HuH-7 (cell line): ENCODE measurements at regions not wholly inside any gene's neighbourhood (a gene's known extent, or its start where the extent isn't known, plus 50 kb on each side); places are given as distances from the start of the nearest gene placed in this dataset.

Experiments
- DNase-seq: peaks from one replicate; pipeline ENCODE4 v3.0.0; 2011; ENCODE audit warnings: low spot score

DNA sequence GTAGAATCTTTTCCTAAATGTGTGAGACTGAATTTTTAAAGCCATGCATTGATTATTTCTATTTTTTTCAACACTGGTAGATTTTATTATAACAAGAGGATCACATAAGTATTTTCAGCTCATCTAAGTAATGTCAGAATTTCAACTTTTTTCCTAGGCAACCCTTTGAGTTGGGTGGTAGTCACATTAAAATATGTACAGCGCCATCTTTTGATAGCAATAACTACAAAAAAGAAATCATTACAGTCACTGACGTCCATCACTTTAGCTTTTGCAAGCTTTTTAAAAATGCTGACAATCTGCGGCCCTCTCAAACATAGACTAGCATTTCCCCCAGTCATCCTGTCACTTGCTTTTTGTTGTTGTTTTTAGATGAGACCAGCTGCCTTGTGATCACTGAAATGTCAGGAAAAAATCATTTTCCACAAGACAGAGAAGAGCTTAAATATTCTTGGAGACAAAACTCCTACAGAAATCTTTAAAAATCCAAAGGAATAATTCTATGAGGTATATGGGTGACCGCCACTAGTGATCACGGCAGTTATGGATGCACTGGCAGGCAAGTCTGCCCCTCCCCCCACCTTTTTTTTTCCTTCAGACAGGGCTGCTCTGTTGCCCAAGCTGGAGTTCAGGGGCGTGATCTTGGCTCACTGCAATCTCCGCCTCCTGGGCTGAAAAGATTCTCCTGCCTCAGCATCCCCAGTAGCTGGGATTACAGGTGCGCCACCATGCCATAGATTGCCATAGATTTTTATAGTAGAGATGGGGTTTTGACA, 384.0 kb upstream of the KCNMB2 start:
- no peak for DNase-seq

DNA sequence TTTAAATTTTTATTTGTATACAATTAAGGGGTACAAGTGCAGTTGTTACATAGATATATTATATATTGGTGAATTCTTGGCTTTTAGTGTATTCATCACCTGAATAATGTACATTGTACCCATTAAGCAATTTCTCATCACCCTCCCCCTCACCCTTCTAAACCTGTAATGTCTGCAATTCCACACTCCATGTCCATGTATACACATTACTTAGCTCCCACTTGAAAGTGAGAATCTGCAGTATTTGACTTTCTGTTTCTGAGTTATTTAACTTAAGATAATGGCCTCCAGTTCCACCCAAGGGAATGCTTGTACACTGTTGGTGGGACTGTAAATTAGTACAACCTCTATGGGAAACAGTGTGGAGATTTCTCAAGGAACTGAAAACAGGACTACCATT, 383.2 kb upstream of the KCNMB2 start:
- DNase-seq, result no peak

DNA sequence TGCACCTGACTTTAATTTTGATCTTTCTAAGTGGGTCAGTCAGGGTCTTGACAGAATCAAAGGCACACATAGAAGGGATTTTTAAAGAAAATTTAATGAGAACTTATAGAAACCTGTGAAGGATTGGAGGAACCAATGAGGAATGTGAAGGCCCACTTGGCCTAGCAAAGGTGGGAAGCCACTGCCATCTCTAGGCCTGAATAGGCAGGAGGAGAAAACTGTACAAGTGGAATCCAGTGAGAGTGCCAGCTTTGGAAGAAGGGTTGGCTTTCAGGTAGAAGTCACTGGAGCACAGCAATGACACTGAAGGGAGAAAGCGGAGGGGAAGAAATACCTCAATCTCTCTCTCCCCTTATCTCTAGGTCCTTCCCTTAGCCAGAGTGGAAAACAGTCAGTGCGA, 380.7 kb upstream of the KCNMB2 start:
- DNase-seq, result no peak

DNA sequence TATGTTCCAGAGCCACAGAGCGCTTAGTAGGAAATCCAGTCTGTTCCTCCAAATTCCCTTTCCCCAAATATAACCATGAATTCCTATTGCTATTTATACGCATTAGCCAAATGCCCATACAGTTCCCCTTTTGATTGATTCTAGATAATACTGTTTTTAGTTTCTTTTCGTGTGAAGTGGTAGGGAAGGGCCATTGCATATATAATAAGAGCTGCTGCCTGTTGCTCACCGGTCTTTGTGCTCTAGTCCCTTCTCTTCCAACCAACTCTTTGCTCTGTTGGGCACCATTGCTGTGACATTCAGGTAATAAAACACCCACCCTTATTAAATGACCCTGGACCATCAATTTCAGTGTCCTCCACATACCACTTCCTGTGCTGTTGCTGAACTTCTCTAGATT, 379.9 kb upstream of the KCNMB2 start:
- DNase-seq, result no peak

DNA sequence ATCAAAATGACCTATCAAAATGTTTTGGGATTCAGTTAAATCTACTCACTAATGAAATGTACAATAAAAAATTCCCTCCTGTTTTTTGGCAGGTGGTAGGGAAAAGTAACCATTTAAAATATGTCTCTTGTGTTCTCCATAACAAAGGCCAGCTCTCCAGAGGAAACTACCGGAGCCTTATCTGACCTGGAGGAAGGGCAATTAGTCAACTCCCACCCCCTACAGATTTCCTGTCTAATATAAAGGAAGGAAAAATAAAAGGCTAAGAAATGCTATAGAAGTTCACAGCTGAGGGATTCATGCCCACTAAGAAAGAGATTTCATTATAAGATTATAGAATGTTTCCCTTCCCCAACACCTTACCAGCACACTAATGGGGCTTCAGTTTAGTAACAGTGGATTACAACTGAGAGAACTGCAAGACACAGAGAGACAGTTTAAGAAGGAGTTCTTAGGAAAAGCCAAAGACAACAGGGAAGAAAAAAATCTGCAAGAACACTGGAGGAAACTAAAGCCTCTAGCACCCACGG, 376.5 kb upstream of the KCNMB2 start:
- no peak for DNase-seq

DNA sequence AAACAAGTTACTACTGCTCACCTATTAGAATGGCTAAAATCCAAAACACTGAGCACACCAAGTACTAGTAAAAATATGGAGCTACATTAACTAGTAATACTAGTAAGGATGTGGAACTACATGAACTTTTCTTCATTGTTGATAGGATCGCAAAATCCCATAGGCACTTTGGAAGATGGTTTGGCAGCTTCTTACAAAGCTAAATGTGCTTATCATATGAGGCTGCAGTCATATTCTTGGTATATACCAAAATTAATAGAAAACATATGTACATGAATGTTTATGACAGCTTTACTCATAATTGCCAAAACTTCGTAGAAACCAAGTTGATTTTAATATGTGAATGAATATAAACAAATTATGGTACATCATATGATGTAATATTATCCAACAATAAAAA, 366.8 kb upstream of the KCNMB2 start:
- DNase-seq, result no peak

DNA sequence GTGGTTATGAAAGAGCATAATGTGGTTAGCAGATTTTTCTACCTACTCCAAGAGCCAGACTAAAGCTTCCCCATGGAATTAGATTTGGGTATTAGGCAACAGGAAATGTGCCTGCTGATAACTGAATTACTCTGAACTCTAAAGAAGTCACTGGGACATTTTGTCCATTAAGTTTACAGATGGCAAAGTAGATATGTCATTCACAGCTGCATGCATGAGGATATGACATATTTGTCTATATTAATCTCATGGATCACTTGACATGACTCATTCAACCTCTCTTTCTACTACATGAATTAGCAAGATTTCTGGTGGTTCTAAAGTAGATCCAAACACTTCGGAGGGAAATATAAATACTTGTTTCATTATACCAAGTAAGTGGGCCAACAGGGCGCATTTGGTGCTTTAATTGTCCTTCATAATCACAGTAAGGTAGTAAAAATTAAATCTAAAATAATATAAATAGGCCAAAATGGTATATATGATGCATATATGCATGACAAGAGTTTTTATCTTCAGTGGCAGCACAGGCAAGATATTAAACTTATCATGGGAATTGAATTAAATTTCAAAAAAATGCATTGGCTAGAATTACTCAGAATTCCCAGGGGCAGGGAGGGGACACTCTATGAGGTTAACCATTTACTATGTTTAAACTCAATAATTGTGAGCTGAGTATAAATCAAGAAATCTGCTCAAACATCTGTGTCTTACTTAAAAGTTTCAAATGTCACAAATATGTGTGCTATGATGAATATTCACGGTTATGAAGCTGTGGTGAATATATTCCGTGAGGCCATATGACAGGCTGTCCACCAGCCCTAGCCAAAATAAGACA, 365.3 kb upstream of the KCNMB2 start:
- peak; percentile 5 for DNase-seq

DNA sequence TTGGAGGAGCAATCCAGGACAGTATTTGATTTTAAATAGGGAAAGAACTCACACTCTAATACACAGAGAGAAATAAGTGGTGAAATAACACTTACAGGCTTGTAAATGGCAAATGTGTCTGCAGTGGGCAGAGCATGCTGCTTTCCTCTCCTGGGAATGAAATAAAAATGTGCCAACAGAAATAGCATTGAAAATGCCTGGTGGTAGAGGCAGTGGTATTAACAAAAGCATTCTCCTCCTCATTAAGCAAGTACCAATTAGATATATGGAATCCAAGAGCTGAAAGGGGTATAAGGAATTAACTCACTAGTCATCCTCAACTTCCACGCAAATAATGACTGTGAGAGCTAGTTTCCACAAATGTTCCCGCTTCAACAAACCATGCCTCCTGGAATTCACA, 364.1 kb upstream of the KCNMB2 start:
- no peak for DNase-seq

DNA sequence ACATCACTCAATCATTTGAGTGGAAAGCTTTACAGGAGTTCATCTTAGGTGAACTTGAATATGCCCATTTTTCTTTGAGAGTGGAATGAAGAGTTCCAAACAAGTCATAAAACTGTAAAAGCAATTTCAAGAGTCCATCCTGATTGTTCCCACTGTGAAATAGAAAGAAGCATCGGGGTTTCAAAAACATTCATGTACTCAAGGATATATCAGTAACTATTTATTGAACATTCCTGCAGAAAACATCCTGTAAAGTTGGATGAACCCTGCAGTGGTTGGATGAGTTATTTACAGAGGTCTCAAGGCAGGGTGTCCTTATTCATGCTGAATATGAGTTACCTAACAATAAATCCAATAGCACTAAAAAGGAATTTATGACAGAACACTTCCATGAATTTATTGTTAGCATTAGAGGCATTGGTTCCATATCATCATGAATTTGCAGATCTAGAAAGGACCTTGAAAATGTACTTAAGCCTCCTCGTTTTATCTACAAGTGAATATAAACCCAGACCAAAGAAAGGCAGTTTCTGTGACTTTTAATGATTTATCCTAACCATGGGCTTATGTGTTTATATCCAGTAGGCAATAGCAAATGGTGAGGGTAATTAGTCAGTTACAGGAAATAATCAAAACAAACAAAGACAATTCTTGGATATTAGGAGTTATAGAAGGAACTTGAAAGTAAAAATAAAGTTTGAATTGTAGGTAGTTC, 361.9 kb upstream of the KCNMB2 start:
- no peak for DNase-seq

DNA sequence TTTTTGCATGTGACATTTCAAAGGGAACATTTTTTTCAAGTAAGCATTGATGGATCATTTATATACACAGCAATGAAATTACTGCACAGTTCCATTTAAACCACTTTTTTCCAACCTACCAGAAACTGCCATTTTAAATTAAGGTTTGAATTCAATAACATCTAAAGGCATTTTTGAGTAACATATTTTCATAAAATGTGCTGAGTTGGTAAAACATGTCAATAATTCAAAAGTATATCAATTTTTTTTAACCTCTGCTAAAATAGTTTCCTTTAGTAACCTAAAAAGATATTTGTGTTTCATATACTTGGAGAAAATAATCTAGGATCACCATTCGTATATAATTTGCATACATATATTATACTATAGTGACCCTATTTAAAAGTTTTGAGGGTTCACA, 355.1 kb upstream of the KCNMB2 start:
- DNase-seq, result no peak

DNA sequence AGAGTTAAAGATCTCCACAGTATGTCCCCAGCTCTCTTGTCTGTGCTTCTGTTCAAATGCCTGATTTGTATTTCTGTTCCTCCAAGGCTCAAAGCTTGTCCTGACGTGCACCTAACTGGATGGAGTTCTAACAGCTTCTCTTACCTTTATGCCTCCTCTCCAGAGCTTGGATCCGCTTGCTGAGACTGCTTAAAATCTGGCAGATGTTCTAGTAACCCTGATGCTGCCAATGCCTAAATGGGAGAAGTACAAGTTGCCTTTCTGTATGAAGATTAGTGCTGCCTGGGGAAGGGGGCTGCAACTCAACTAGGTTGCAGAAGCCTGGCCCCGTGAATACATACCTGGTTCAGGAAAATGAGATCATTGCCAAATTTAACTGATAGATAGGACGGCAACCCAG, 354.5 kb upstream of the KCNMB2 start:
- no peak for DNase-seq

DNA sequence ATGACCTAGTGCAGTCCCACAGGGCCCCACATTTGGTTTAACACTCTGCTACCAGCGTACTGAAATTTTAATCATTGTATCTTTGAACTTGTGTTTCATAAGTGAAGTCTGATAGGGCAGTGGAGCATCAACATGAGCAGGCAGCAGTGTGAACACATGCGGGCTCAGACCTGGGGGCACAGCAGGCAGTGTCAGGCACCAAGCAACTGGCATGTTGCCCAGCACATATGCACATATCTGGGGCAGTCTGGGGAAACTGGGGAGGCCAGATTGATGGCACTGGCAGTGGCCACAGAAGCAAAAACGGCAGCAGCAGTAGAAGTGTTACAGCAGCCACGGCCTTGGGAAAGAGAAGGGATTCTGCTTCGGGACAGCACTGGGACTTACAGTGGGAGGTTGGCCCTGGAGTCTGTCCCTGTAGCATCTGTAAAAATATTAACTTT, 353.9 kb upstream of the KCNMB2 start:
- DNase-seq, result no peak

DNA sequence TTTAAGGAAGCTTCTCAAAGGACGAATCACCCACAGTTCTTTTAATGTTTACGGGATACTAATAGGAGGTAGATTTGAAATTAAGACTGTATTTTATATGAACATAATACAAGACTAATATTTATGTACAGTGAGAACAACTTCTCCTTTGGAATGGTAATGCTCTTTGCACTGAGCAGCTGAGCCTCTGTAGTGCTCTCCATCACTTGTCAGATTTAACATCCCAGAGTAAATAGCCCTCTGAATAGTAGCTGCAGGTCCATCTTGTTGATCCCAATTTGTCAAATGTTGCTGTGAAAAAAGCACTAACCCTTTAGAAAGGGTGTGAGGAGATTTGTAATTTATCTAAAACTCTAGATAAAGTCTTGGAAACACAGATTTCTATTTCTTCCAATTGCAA, 351.4 kb upstream of the KCNMB2 start:
- no peak for DNase-seq

DNA sequence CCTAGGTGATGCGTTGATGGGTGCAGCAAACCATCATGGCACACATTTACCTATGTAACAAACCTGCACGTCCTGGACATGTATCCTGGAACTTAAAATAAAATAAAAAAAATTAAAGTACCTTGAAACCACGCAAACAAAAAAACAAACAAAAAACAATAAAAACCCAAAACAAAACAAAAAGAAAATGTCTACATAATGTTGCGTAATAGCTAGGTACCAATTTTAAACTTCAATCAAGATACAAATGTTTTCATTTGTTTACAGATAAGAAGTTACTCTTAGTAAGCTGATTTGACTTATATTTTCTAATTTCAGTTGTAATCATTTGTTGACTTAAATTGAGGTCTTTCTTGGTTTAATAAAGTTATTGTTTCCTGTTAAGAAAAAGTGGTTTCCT, 349.6 kb upstream of the KCNMB2 start:
- DNase-seq, result no peak

DNA sequence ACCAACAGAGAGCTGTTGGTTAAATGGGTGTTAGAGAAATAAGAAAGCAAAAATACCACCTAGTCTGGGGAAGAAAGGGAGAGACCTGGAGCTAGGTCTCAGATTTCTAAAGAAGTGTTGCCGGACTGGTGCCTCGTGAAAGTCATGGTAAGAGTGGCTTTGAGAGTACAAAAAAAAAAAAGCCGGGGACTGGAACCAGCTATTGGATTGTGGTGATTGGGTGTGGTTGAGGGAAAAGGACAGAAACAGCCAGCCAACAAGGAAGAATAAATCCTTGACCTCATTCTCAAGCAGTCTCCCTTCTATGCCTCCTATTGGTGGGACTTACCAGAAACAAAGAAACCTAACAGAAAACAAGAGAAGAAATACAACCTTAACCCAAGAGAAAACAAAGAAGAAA, 346.4 kb upstream of the KCNMB2 start:
- no peak for DNase-seq

DNA sequence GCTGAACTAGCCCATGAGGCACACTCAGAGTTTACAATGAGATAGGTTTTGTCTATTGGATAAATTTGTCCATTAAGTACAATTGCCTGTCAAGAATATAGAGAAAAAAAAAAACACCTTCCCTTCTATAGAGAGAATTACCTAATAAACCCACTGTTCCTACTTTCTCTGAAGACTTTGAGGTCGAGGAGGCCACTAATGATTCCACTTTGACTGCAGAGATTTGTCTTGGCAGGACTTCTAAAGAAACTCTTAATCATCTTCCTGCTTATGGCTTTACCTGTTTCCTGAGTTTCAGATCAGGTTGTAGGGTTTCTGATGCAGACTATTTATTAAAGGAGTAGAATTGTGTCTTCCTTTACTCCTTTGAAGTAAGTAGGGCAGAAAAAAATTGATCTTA, 342.4 kb upstream of the KCNMB2 start:
- no peak for DNase-seq

DNA sequence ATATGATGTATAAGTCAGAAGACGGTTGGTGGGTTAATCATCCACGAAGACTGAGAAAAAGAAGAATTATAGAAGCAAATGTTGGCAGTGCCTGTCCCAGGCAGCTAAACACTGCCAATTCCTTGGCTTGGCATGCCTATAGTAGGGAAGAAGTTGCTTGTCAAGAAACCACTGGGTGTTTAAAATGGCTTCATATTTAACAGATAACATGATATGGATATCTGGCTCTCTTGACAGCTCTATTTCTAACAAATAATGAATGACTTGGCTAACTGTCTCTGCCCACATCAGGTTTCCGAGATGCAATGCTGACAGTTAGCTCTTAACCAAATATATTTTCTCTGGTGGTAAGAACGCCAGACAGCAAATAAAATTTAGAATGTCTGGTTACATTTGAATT, 341.7 kb upstream of the KCNMB2 start:
- DNase-seq, result no peak

DNA sequence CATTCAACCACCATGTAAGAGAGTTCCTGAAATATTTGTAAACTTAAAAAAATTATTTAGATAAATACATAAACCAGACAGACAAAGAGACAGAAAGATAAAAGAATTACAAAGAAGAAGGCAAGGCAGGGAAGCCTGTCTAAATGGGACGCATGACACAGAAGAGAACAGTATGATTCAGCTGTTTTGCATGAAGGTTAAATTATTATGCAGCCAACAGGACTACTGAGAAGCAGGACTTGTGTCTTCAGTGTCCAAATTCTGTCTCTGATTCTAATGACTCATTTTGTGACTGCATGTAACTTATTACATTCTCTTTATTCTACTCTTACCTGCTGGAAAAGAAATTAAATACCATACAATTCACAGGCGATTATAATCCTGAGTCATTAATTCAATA, 340.4 kb upstream of the KCNMB2 start:
- DNase-seq, result no peak

DNA sequence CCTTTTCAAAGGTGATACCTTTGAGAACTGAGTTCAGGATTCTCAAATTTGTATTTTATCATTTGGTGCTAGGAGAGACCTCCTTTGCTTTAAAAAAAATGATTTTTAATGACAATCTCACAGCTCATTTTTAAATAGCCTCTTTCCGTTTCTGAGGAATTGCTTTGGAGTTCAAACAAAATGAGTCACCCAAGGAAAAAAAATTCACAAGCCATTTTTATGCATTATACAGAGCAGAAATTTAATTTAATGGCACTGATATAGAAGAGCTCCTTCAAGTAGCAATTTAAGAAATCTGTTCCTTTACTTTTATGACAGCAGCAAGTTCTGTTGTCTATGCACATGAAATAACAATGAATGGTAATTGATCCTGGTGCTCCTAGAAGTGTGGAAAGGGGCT, 337.9 kb upstream of the KCNMB2 start:
- no peak for DNase-seq

DNA sequence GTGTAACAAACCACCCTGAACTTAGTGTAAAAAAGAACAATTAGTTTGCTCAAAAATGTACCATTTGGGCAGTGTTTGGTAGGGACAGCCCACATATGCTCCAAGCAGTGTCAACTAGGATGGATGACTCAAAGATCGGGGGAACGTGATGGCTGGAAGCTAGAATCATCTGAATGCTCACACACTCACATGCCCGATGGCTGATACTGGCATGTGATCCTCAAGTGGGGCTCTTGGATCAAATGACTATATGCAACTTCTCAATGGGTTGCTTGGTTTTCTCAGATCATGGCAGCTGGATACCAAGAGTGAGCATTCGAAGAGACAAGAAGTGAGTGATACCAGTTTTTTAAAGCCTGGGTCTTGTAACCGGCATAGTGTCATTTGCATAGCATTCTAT, 335.9 kb upstream of the KCNMB2 start:
- DNase-seq, result no peak

DNA sequence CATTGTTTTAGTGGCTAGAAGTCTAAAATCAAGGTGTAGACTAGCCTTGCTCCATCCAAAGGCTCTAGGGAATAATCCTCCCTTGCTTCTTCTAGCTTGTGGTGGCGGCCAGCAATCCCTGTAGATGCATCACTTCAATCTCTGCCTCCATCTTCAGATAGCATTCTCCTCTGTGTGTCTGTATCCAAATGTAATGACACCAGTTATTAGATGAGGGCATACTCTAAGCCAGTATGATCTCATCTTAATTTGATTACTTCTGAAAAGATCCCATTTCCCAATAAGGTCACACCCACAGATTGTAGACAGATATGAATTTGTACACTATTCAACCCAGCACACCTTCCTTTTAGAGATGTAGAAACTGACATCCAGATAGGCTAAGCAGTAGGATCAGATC, 334.5 kb upstream of the KCNMB2 start:
- no peak for DNase-seq

DNA sequence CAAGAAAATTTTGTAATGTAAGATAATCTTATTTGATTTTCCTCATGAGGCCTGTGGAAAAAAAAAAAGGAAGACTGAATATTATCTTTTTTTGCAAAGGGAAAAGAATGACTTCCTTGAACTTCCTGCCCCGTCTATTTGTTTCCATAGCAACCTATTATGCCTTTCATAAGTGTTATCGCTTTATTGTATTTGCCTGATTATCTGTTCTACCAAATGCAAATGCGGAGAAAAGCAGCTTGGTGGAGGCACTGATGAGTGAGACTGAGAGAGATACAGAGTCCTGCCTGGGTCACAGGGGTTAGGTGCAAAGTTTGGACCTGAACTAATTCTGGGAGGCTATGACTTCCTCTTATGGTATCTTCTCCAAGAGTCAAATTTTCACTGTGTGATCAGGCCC, 334.0 kb upstream of the KCNMB2 start:
- DNase-seq, result no peak

DNA sequence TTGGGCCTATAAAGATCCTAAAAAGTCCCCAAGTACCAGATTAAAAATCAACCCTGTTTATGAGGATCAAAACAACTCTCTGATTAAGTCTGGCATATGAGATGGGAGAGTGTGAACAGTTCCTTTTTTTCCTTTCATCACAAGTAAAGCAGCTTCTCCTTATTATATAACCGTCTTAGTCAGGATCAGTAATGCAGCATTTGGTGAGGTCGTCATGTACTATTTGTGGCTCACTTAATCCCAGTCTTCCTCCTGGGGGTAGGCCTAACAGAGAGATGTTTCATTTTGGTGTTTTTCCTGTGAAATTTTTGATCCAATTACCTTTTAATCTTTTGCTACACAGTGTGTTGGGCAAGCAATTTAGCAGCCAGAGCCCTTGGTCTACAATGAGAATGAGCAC, 333.1 kb upstream of the KCNMB2 start:
- DNase-seq, result no peak
